HCT116 (cell line): ENCODE measurements at regions not wholly inside any gene's neighbourhood (a gene's known extent, or its start where the extent isn't known, plus 50 kb on each side); places are given as distances from the start of the nearest gene placed in this dataset.
"Not testable (repeated sequence)": the region's sequence is repeated elsewhere in the genome, so short reads cannot be mapped to it uniquely, and the experiment has no call there.

Experiments
- ATAC-seq: fragments of 200-7000 bp; cut with Tn5 transposase; 2 replicates; pipeline ENCODE4 v1.9.1; 2020; ENCODE audit warnings: mild to moderate bottlenecking, moderate library complexity
- BruUV-seq: library from RNA; stranded (reverse); fragments of 400-500 nt; replicated peaks from 2 replicates; lab custom pipeline; 2021; lab: Mats Ljungman, UMichigan
- CTCF ChIA-PET: fragments of 300-600 bp; sonication (Branson Sonifier 250); formaldehyde crosslinking; loops from one replicate; lab custom pipeline; 2021; ENCODE audit warnings: antibody characterized with exemption; lab: Charles Lee
- POLR2A ChIA-PET: fragments of 300-600, 350-600 bp; sonication (Branson Sonifier 250); formaldehyde crosslinking; loops from one replicate; lab custom pipeline; 2021; ENCODE audit warnings: antibody characterized with exemption; lab: Charles Lee
- RAD21 ChIA-PET, 2 experiments: fragments of 300-600 bp; sonication (Branson Sonifier 250); formaldehyde crosslinking; loops; one replicate each; lab custom pipeline; 2023; ENCODE audit warnings: low total read pairs in 2 of 2; ENCODE audit not compliant: uncharacterized antibody in 2 of 2, unreplicated experiment in 2 of 2, low non-redundant PET in 1 of 2; lab: Charles Lee
- DNase-seq: peaks from one replicate; pipeline ENCODE4 v3.0.0-alpha.2; 2010; ENCODE audit warnings: low read depth, low spot score
- H2AFZ ChIP-seq: fragments of 200-600 bp; shearing (Covaris generic), sonication (generic); 2 replicates; pipeline ENCODE4 v1.6.1; 2017; ENCODE audit warnings: low read depth, mixed run types, mixed read lengths, antibody characterized with exemption, low read length; ENCODE audit not compliant: poor library complexity, severe bottlenecking
- H3K27ac ChIP-seq: 2 replicates; pipeline ENCODE4 v1.5.1; 2012; ENCODE audit warnings: low read depth, low read length
- H3K27me3 ChIP-seq: fragments of 200-600 bp; sonication (generic); 2 replicates; pipeline ENCODE4 v1.6.1; 2016; ENCODE audit warnings: mixed run types, low read length, mixed read lengths; ENCODE audit not compliant: insufficient read depth
- H3K36me3 ChIP-seq, 2 experiments: fragments of 200-500 bp in 1 of 2; fragments of 200-600 bp in 1 of 2; sonication (Bioruptor generic) in 1 of 2; sonication (generic) in 1 of 2; 2 replicates each; pipeline versions ENCODE4 v1.5.1 to v1.6.1; 2014 to 2016; ENCODE audit warnings: low read length in 2 of 2, inconsistent platforms in 1 of 2, mixed read lengths in 1 of 2, mixed run types in 1 of 2; ENCODE audit not compliant: insufficient read depth in 2 of 2, control insufficient read depth in 1 of 2
- H3K4me1 ChIP-seq, 2 experiments: fragments of 200-600 bp in 1 of 2; sonication (generic) in 1 of 2; 2 replicates each; pipeline versions ENCODE4 v1.5.1 to v1.6.1; 2012 to 2017; ENCODE audit warnings: low read length in 2 of 2, inconsistent platforms in 1 of 2, mild to moderate bottlenecking in 1 of 2, mixed read lengths in 1 of 2, mixed run types in 1 of 2, moderate library complexity in 1 of 2; ENCODE audit not compliant: insufficient read depth in 2 of 2, control insufficient read depth in 1 of 2
- H3K4me2 ChIP-seq: fragments of 200-600 bp; sonication (generic); 2 replicates; pipeline ENCODE4 v1.6.1; 2017; ENCODE audit warnings: mixed run types, low read length, mixed read lengths
- H3K4me3 ChIP-seq, 2 experiments: fragments of 200-600 bp in 1 of 2; sonication (generic) in 1 of 2; replicated peaks in 1 of 2; 2 replicates each; pipeline ENCODE4 v1.5.1; 2011 to 2016; ENCODE audit warnings: low read length in 2 of 2, control low read depth in 1 of 2, low read depth in 1 of 2, mild to moderate bottlenecking in 1 of 2, mixed read lengths in 1 of 2, mixed run types in 1 of 2
- H3K79me2 ChIP-seq: fragments of 200-600 bp; sonication (generic); 2 replicates; pipeline ENCODE4 v1.6.1; 2017; ENCODE audit warnings: mild to moderate bottlenecking, mixed run types, low read length, moderate library complexity, mixed read lengths; ENCODE audit not compliant: insufficient read depth
- H3K9ac ChIP-seq: fragments of 200-600 bp; sonication (generic); 2 replicates; pipeline ENCODE4 v1.6.1; 2016; ENCODE audit warnings: low read length, mixed read lengths
- H3K9me2 ChIP-seq: fragments of 200-600 bp; sonication (generic), shearing (Covaris generic); 2 replicates; pipeline ENCODE4 v1.6.1; 2017; ENCODE audit warnings: mixed run types, mild to moderate bottlenecking, moderate library complexity; ENCODE audit not compliant: insufficient read depth
- H3K9me3 ChIP-seq, 2 experiments: fragments of 200-500 bp in 1 of 2; fragments of 200-600 bp in 1 of 2; sonication (Bioruptor generic) in 1 of 2; sonication (generic) in 1 of 2; 2 replicates each; pipeline ENCODE4 v1.6.1; 2014 to 2017; ENCODE audit warnings: low read length in 2 of 2, mixed read lengths in 2 of 2, inconsistent platforms in 1 of 2, low read depth in 1 of 2, mild to moderate bottlenecking in 1 of 2, mixed run types in 1 of 2, moderate library complexity in 1 of 2; ENCODE audit not compliant: control insufficient read depth in 1 of 2, insufficient read depth in 1 of 2
- H4K20me1 ChIP-seq: fragments of 200-600 bp; sonication (generic), shearing (Covaris generic); 2 replicates; pipeline ENCODE4 v1.6.1; 2017; ENCODE audit warnings: mixed run types, mild to moderate bottlenecking, moderate library complexity; ENCODE audit not compliant: insufficient read depth
- CEBPB ChIP-seq: IDR thresholded peaks from 2 replicates; pipeline ENCODE4 v1.6.1; 2012; ENCODE audit warnings: low read depth
- EGR1 ChIP-seq: IDR thresholded peaks from 2 replicates; pipeline ENCODE4 v1.6.1; 2012; ENCODE audit warnings: low read depth
- EZH2 ChIP-seq: fragments of 200-600 bp; sonication (generic); IDR thresholded peaks from 2 replicates; pipeline ENCODE4 v1.6.1; 2017; ENCODE audit warnings: antibody characterized with exemption, mixed run types
- FOSL1 ChIP-seq: IDR thresholded peaks from 2 replicates; pipeline ENCODE4 v1.6.1; 2012; ENCODE audit warnings: low read depth
- POLR2A ChIP-seq: IDR thresholded peaks from 2 replicates; pipeline ENCODE4 v1.7.0; 2011; ENCODE audit warnings: borderline replicate concordance; ENCODE audit not compliant: insufficient read depth, insufficient read length; ENCODE audit errors: extremely low read depth
- POLR2AphosphoS5 ChIP-seq: IDR thresholded peaks from 2 replicates; pipeline ENCODE4 v1.6.1; 2011; ENCODE audit warnings: mild to moderate bottlenecking, low read depth, low read length, moderate library complexity
- RAD21 ChIP-seq: IDR thresholded peaks from 2 replicates; pipeline ENCODE4 v1.6.1; 2012; ENCODE audit warnings: low read depth, mild to moderate bottlenecking
- SIN3A ChIP-seq: IDR thresholded peaks from 2 replicates; pipeline ENCODE4 v1.6.1; 2012; ENCODE audit warnings: low read depth
- SP1 ChIP-seq: IDR thresholded peaks from 2 replicates; pipeline ENCODE4 v1.6.1; 2012; ENCODE audit warnings: low read depth
- SRF ChIP-seq: IDR thresholded peaks from 2 replicates; pipeline ENCODE4 v1.6.1; 2012; ENCODE audit warnings: low read depth
- ZNF274 ChIP-seq: fragments of 200-500 bp; sonication (Bioruptor generic); IDR thresholded peaks from 2 replicates; pipeline ENCODE4 v1.6.1; 2014; ENCODE audit warnings: mild to moderate bottlenecking, low read depth, low read length, inconsistent platforms
- intact Hi-C: fragments of 100-400 bp; cut with micrococcal nuclease; formaldehyde crosslinking; loops from 2 replicates; pipeline ENCODE4 v1.10.0; 2022
- TF ChIP-seq, protein P1 (sequence below): IDR thresholded peaks from 2 replicates; pipeline ENCODE4 v1.6.1; 2012
- TF ChIP-seq, protein P2 (sequence below): IDR thresholded peaks from 2 replicates; pipeline ENCODE4 v1.6.1; 2012; ENCODE audit warnings: low read depth

- Histone ChIP-seq H3K27ac (no peak overlapping the region), H3K4me3 (no peak overlapping the region)
Measured at GRCh38 chrX:43450355-43450754, 205.7 kb upstream of the MAOA start.

GRCh38 chrX:43451976-43452686 is 204.0 kb upstream of the MAOA start:
- H3K9me2 ChIP-seq, H3K79me2 ChIP-seq, H2AFZ ChIP-seq, H3K4me2 ChIP-seq, H3K27ac ChIP-seq, CTCF ChIA-PET, DNase-seq, H3K4me3 ChIP-seq, H4K20me1 ChIP-seq, ATAC-seq, H3K9me3 ChIP-seq, H3K36me3 ChIP-seq, intact Hi-C loops, POLR2A ChIA-PET, H3K27me3 ChIP-seq, RAD21 ChIA-PET, BruUV-seq, H3K4me1 ChIP-seq, H3K9ac ChIP-seq: not testable (repeated sequence)

More at GRCh38 chrX:43450355-43450754, 205.7 kb upstream of the MAOA start:
- Histone ChIP-seq H3K79me2 (no peaks in the 10 kb centered on the region), H3K4me2 (no peak overlapping the region), H3K9me3 (no peaks in the 10 kb centered on the region; a peak in 1 of 4 replicates), H3K9ac (no peak overlapping the region), H3K27me3 (no peaks in the 10 kb centered on the region), H4K20me1 (no peaks in the 10 kb centered on the region), H3K9me2 (no peaks in the 10 kb centered on the region), H2AFZ (no peak overlapping the region), H3K4me1 (no peaks in the 10 kb centered on the region)
- ChIA-PET POLR2A (no interaction called here), RAD21 (no interaction called here)
- ATAC-seq (no peak), DNase-seq (no peak)
- no TSS peak for BruUV-seq
- intact Hi-C loops: no loop called here
- no peak for TF ChIP-seq SRF
- TF ChIP-seq ZNF274: no peak
- TF ChIP-seq FOSL1: no peak
- TF ChIP-seq POLR2AphosphoS5: no peak
- no peak for TF ChIP-seq CEBPB
- TF ChIP-seq RAD21: no peak
- no peak for TF ChIP-seq SP1
- TF ChIP-seq, protein P1, sequence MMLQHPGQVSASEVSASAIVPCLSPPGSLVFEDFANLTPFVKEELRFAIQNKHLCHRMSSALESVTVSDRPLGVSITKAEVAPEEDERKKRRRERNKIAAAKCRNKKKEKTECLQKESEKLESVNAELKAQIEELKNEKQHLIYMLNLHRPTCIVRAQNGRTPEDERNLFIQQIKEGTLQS: no peak
- no peak for TF ChIP-seq EGR1
- TF ChIP-seq EZH2: no peak
- no peak for TF ChIP-seq SIN3A
- TF ChIP-seq, protein P2, sequence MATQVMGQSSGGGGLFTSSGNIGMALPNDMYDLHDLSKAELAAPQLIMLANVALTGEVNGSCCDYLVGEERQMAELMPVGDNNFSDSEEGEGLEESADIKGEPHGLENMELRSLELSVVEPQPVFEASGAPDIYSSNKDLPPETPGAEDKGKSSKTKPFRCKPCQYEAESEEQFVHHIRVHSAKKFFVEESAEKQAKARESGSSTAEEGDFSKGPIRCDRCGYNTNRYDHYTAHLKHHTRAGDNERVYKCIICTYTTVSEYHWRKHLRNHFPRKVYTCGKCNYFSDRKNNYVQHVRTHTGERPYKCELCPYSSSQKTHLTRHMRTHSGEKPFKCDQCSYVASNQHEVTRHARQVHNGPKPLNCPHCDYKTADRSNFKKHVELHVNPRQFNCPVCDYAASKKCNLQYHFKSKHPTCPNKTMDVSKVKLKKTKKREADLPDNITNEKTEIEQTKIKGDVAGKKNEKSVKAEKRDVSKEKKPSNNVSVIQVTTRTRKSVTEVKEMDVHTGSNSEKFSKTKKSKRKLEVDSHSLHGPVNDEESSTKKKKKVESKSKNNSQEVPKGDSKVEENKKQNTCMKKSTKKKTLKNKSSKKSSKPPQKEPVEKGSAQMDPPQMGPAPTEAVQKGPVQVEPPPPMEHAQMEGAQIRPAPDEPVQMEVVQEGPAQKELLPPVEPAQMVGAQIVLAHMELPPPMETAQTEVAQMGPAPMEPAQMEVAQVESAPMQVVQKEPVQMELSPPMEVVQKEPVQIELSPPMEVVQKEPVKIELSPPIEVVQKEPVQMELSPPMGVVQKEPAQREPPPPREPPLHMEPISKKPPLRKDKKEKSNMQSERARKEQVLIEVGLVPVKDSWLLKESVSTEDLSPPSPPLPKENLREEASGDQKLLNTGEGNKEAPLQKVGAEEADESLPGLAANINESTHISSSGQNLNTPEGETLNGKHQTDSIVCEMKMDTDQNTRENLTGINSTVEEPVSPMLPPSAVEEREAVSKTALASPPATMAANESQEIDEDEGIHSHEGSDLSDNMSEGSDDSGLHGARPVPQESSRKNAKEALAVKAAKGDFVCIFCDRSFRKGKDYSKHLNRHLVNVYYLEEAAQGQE: no peak
- no peak for TF ChIP-seq POLR2A
- TF ChIP-seq, all 23 proteins: peak for 0
- CTCF ChIA-PET: no interaction called here
- no peaks in the 10 kb centered on the region for H3K36me3 ChIP-seq
